ENCODE measurements at regions not wholly inside any gene's neighbourhood (a gene's known extent, or its start where the extent isn't known, plus 50 kb on each side); places are given as distances from the start of the nearest gene placed in this dataset.

DNA sequence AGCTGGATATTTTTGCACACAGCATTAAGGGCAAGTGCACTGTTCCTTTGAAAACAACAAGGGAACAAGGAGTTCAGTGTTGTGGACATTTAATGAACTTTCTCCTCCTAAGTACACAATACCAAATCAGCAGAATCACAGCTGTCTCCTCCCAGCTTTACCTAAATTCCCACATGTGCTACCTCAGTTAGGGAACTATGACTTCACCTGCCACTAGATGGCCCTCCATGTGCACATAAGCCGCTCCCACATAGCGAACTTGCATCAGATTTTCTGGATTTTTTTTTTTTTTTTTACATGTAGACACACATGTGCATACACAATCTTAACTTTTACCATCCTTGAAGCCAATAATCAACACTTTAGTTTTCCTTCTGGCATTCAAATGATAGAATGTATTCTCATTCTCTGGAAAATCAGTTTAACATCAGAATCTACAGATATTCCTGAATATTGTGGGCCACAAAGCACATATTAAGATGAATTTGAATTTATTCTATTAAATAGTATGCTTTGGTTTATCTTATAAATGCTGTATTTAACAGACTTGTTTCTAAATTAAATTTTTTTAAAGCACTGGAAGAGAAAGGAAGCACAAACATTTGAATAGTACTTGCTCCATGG lies 123.6 kb downstream of the PALM2AKAP2 start:
- TF ChIP-seq, protein P1, sequence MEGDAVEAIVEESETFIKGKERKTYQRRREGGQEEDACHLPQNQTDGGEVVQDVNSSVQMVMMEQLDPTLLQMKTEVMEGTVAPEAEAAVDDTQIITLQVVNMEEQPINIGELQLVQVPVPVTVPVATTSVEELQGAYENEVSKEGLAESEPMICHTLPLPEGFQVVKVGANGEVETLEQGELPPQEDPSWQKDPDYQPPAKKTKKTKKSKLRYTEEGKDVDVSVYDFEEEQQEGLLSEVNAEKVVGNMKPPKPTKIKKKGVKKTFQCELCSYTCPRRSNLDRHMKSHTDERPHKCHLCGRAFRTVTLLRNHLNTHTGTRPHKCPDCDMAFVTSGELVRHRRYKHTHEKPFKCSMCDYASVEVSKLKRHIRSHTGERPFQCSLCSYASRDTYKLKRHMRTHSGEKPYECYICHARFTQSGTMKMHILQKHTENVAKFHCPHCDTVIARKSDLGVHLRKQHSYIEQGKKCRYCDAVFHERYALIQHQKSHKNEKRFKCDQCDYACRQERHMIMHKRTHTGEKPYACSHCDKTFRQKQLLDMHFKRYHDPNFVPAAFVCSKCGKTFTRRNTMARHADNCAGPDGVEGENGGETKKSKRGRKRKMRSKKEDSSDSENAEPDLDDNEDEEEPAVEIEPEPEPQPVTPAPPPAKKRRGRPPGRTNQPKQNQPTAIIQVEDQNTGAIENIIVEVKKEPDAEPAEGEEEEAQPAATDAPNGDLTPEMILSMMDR (IDR thresholded peaks at IDR 0.05): peak; percentile 73 to 85 (median 80)
- TF ChIP-seq POLR2AphosphoS5 (IDR thresholded peaks at IDR 0.05) (no peak), POLR2A (IDR thresholded peaks at IDR 0.05) (no peak)
